Left renal pelvis (tissue), 4 donors: ENCODE measurements at regions not wholly inside any gene's neighbourhood (a gene's known extent, or its start where the extent isn't known, plus 50 kb on each side); places are given as distances from the start of the nearest gene placed in this dataset.
"Not testable (repeated sequence)": the region's sequence is repeated elsewhere in the genome, so short reads cannot be mapped to it uniquely, and the experiment has no call there.

Experiments
- DNase-seq, 4 donors: peaks; one replicate each; pipeline ENCODE4 v3.0.0-alpha.2; 2013; ENCODE audit warnings: low read depth in 4 of 4, low spot score in 3 of 4

- DNase-seq, result no peak
Measured at GRCh38 chr12:78571953-78572352, 292.6 kb upstream of the SYT1 start.

GRCh38 chr12:78575208-78575607 lies 289.4 kb upstream of the SYT1 start:
- DNase-seq, result not testable (repeated sequence)

GRCh38 chr12:78579846-78580245 lies 284.7 kb upstream of the SYT1 start:
- DNase-seq, result peak in 1 of 4 donors; percentile 29

GRCh38 chr12:78580296-78580695 lies 284.3 kb upstream of the SYT1 start:
- peak in 1 of 4 donors; percentile 11 for DNase-seq

- no peak for DNase-seq
Measured at GRCh38 chr12:78584695-78585094, 279.9 kb upstream of the SYT1 start.

GRCh38 chr12:78585132-78585531 lies 279.4 kb upstream of the SYT1 start:
- no peak for DNase-seq

GRCh38 chr12:78586790-78587189 lies 277.8 kb upstream of the SYT1 start:
- no peak for DNase-seq

- no peak for DNase-seq
Measured at GRCh38 chr12:78599366-78599765, 265.2 kb upstream of the SYT1 start.

- no peak for DNase-seq
Measured at GRCh38 chr12:78600541-78600940, 264.0 kb upstream of the SYT1 start.

GRCh38 chr12:78611504-78611903 lies 253.1 kb upstream of the SYT1 start:
- no peak for DNase-seq

GRCh38 chr12:78612190-78612589 lies 252.4 kb upstream of the SYT1 start:
- DNase-seq, result no peak

- DNase-seq, result no peak
Measured at GRCh38 chr12:78617683-78618082, 246.9 kb upstream of the SYT1 start.

GRCh38 chr12:78622529-78623195 lies 241.9 kb upstream of the SYT1 start:
- no peak for DNase-seq

- no peak for DNase-seq
Measured at GRCh38 chr12:78628491-78629100, 236.0 kb upstream of the SYT1 start.

GRCh38 chr12:78636231-78636855 lies 228.2 kb upstream of the SYT1 start:
- DNase-seq, result no peak

GRCh38 chr12:78641837-78642423 lies 222.6 kb upstream of the SYT1 start:
- no peak for DNase-seq

GRCh38 chr12:78645956-78646355 lies 218.6 kb upstream of the SYT1 start:
- no peak for DNase-seq

- no peak for DNase-seq
Measured at GRCh38 chr12:78651755-78652154, 212.8 kb upstream of the SYT1 start.

- DNase-seq, result no peak
Measured at GRCh38 chr12:78666584-78666983, 198.0 kb upstream of the SYT1 start.

GRCh38 chr12:78671295-78671694 lies 193.3 kb upstream of the SYT1 start:
- DNase-seq, result no peak

GRCh38 chr12:78672033-78672432 lies 192.5 kb upstream of the SYT1 start:
- DNase-seq, result no peak
